H1 (cell line): ENCODE measurements at regions not wholly inside any gene's neighbourhood (a gene's known extent, or its start where the extent isn't known, plus 50 kb on each side); places are given as distances from the start of the nearest gene placed in this dataset.
"Not testable (repeated sequence)": the region's sequence is repeated elsewhere in the genome, so short reads cannot be mapped to it uniquely, and the experiment has no call there.

Source experiments
- CTCF ChIA-PET: fragments of 300-600 bp; sonication (Branson Sonifier 250); formaldehyde crosslinking; loops from one replicate; lab custom pipeline; 2021; ENCODE audit not compliant: partially characterized antibody; lab: Charles Lee
- POLR2A ChIA-PET: fragments of 300-600 bp; sonication (Branson Sonifier 250); formaldehyde crosslinking; loops from one replicate; lab custom pipeline; 2021; ENCODE audit warnings: inconsistent platforms; ENCODE audit not compliant: partially characterized antibody; lab: Charles Lee
- DNase-seq, 2 experiments: peaks; one replicate each; pipeline versions ENCODE4 v3.0.0 to v3.0.0-alpha.2; 2010 to 2022; ENCODE audit warnings: low spot score in 2 of 2, low read depth in 1 of 2, mixed read lengths in 1 of 2
- FAIRE-seq: peaks from 2 replicates; lab custom pipeline; 2011; peaks lifted over from hg19 to GRCh38; lab: Jason Lieb, UNC
- H2AFZ ChIP-seq: 2 replicates; pipeline ENCODE4 v1.8.1; 2012; ENCODE audit warnings: low read length, inconsistent platforms
- H2AK5ac ChIP-seq: 2 replicates; pipeline ENCODE4 v1.6.1; 2013; ENCODE audit warnings: low read depth, low read length
- H2BK120ac ChIP-seq: replicated peaks from 2 replicates; pipeline ENCODE3; 2013; ENCODE audit warnings: low read depth, low read length, inconsistent platforms
- H2BK12ac ChIP-seq: 2 replicates; pipeline ENCODE4 v1.6.1; 2013; ENCODE audit warnings: low read depth, low read length
- H2BK15ac ChIP-seq: 2 replicates; pipeline ENCODE4 v1.6.1; 2013; ENCODE audit warnings: low read length
- H2BK20ac ChIP-seq: 2 replicates; pipeline ENCODE4 v1.6.1; 2013; ENCODE audit warnings: low read length
- H2BK5ac ChIP-seq: 2 replicates; pipeline ENCODE4 v1.6.1; 2013; ENCODE audit warnings: low read depth, low read length
- H3K14ac ChIP-seq: 2 replicates; pipeline ENCODE4 v1.6.1; 2013; ENCODE audit warnings: inconsistent platforms; ENCODE audit not compliant: insufficient read length
- H3K18ac ChIP-seq: 2 replicates; pipeline ENCODE4 v1.6.1; 2013; ENCODE audit warnings: low read length; ENCODE audit errors: extremely low read depth
- H3K23ac ChIP-seq: 2 replicates; pipeline ENCODE4 v1.6.1; 2013; ENCODE audit warnings: inconsistent platforms; ENCODE audit not compliant: insufficient read length
- H3K23me2 ChIP-seq: 2 replicates; pipeline ENCODE4 v1.6.1; 2013; ENCODE audit warnings: low read depth, low read length
- H3K27ac ChIP-seq: 2 replicates; pipeline ENCODE4 v1.6.1; 2011; ENCODE audit warnings: low read depth, low read length, inconsistent platforms
- H3K27me3 ChIP-seq, 4 experiments: replicated peaks in 1 of 4; 1 replicate in 1 of 4; 2 replicates in 3 of 4; pipeline versions ENCODE4 v1.6.1 to v1.8.1; 2011 to 2013; ENCODE audit warnings: low read length in 3 of 4, mild to moderate bottlenecking in 3 of 4, inconsistent platforms in 2 of 4, mixed read lengths in 2 of 4, moderate library complexity in 1 of 4; ENCODE audit not compliant: control insufficient read depth in 3 of 4, insufficient read depth in 3 of 4; ENCODE audit errors: extremely low read depth in 1 of 4
- H3K36me3 ChIP-seq, 4 experiments: 2 replicates each; pipeline versions ENCODE4 v1.6.1 to v1.8.1; 2011 to 2013; ENCODE audit warnings: mild to moderate bottlenecking in 4 of 4, low read length in 3 of 4, moderate library complexity in 2 of 4, control low read depth in 1 of 4, inconsistent platforms in 1 of 4; ENCODE audit not compliant: insufficient read depth in 4 of 4, control insufficient read depth in 2 of 4
- H3K4ac ChIP-seq: replicated peaks from 2 replicates; pipeline ENCODE3; 2013; ENCODE audit warnings: low read length, low read depth, mixed read lengths, inconsistent platforms; ENCODE audit not compliant: insufficient read length
- H3K4me1 ChIP-seq, 4 experiments: replicated peaks in 1 of 4; 1 replicate in 1 of 4; 2 replicates in 3 of 4; pipeline versions ENCODE4 v1.6.1 to v1.8.1; 2011 to 2013; ENCODE audit warnings: low read length in 3 of 4, inconsistent platforms in 2 of 4, mixed read lengths in 1 of 4; ENCODE audit not compliant: insufficient read depth in 4 of 4, control insufficient read depth in 3 of 4
- H3K4me2 ChIP-seq, 2 experiments: 2 replicates each; pipeline versions ENCODE4 v1.6.1 to v1.8.1; 2011 to 2013; ENCODE audit warnings: low read depth in 2 of 2, low read length in 2 of 2, control low read depth in 1 of 2, inconsistent platforms in 1 of 2, mild to moderate bottlenecking in 1 of 2; ENCODE audit not compliant: insufficient read depth in 1 of 2
- H3K4me3 ChIP-seq, 4 experiments: fragments of 200-600, 300-600 bp in 1 of 4; sonication (generic), shearing (Covaris generic), sonication (Bioruptor Twin) in 1 of 4; 2 replicates each; pipeline versions ENCODE4 v1.5.1 to v1.8.1; 2011 to 2016; ENCODE audit warnings: low read length in 4 of 4, low read depth in 3 of 4, control low read depth in 2 of 4, inconsistent platforms in 2 of 4, mild to moderate bottlenecking in 2 of 4, mixed read lengths in 1 of 4, moderate library complexity in 1 of 4; ENCODE audit not compliant: insufficient read depth in 2 of 4; ENCODE audit errors: extremely low read depth in 1 of 4
- H3K56ac ChIP-seq: replicated peaks from 2 replicates; pipeline ENCODE3; 2013; ENCODE audit warnings: low read depth, mild to moderate bottlenecking, mixed read lengths, low read length, inconsistent platforms; ENCODE audit not compliant: insufficient read length
- H3K79me1 ChIP-seq: 2 replicates; pipeline ENCODE4 v1.6.1; 2013; ENCODE audit warnings: low read depth, low read length, control low read depth
- H3K79me2 ChIP-seq, 2 experiments: 2 replicates each; pipeline versions ENCODE4 v1.6.1 to v1.8.1; 2012 to 2013; ENCODE audit warnings: low read length in 2 of 2, mild to moderate bottlenecking in 2 of 2, inconsistent platforms in 1 of 2; ENCODE audit not compliant: insufficient read depth in 2 of 2, control insufficient read depth in 1 of 2
- H3K9ac ChIP-seq, 4 experiments: replicated peaks in 1 of 4; 1 replicate in 1 of 4; 2 replicates in 3 of 4; pipeline versions ENCODE4 v1.6.1 to v1.8.1; 2011 to 2013; ENCODE audit warnings: low read depth in 3 of 4, low read length in 3 of 4, control low read depth in 2 of 4, mild to moderate bottlenecking in 2 of 4, moderate library complexity in 2 of 4, inconsistent platforms in 1 of 4; ENCODE audit errors: extremely low read depth in 1 of 4
- H3K9me3 ChIP-seq, 2 experiments: 2 replicates each; pipeline versions ENCODE4 v1.6.1 to v1.8.1; 2012 to 2013; ENCODE audit warnings: mild to moderate bottlenecking in 2 of 2, moderate library complexity in 2 of 2, control low read depth in 1 of 2, inconsistent platforms in 1 of 2, low read depth in 1 of 2, low read length in 1 of 2, mixed read lengths in 1 of 2; ENCODE audit not compliant: insufficient read depth in 2 of 2
- H4K20me1 ChIP-seq, 2 experiments: replicated peaks in 1 of 2; 2 replicates each; pipeline versions ENCODE3 to v1.8.1; 2011 to 2013; ENCODE audit warnings: inconsistent platforms in 2 of 2, low read length in 2 of 2, mild to moderate bottlenecking in 1 of 2; ENCODE audit not compliant: insufficient read depth in 2 of 2, control insufficient read depth in 1 of 2
- H4K5ac ChIP-seq: 2 replicates; pipeline ENCODE4 v1.6.1; 2013; ENCODE audit warnings: low read length, low read depth, mixed read lengths, inconsistent platforms; ENCODE audit not compliant: insufficient read length
- H4K8ac ChIP-seq: 2 replicates; pipeline ENCODE4 v1.8.0; 2013; ENCODE audit warnings: mild to moderate bottlenecking, moderate library complexity, low read length, inconsistent platforms; ENCODE audit not compliant: insufficient read depth; ENCODE audit errors: extremely low read depth
- H4K91ac ChIP-seq: replicated peaks from 2 replicates; pipeline ENCODE3; 2013; ENCODE audit warnings: low read length, mixed read lengths, inconsistent platforms; ENCODE audit not compliant: insufficient read length
- WGBS, 2 experiments: shearing (Covaris generic) in 1 of 2; methylation state at CpG; one replicate each; pipeline versions ENCODE4 v1.1.6 to v1.1.7; 2013 to 2015; ENCODE audit warnings: low lambda C conversion rate in 2 of 2, mixed read lengths in 2 of 2, inconsistent platforms in 1 of 2, low coverage in 1 of 2, missing lambda C conversion rate in 1 of 2; ENCODE audit not compliant: insufficient replicate concordance in 2 of 2, insufficient coverage in 1 of 2, insufficient read length in 1 of 2; ENCODE audit errors: extremely low coverage in 1 of 2, missing lambda C conversion rate in 1 of 2; 5-methylcytosine and 5-hydroxymethylcytosine counted together

GRCh38 chr6:155529814-155530213 lies 74.2 kb upstream of the NOX3 start:
- 95% methylated on average over 7 of the region's 7 CpGs; no CpG with 5 or more reads in 1 of the 2 experiments for WGBS, 2 experiments
- H4K8ac ChIP-seq, DNase-seq, H2BK20ac ChIP-seq, H4K5ac ChIP-seq, H3K18ac ChIP-seq, H2BK5ac ChIP-seq, H4K91ac ChIP-seq, H3K9ac ChIP-seq, H3K36me3 ChIP-seq, H3K4me2 ChIP-seq, H3K56ac ChIP-seq, H3K4me3 ChIP-seq, H3K79me2 ChIP-seq, H3K9me3 ChIP-seq, H3K4ac ChIP-seq, H3K14ac ChIP-seq, H3K4me1 ChIP-seq, H3K23ac ChIP-seq, FAIRE-seq, H3K27me3 ChIP-seq, H3K27ac ChIP-seq, H2BK12ac ChIP-seq, H2BK15ac ChIP-seq, H3K79me1 ChIP-seq, H3K23me2 ChIP-seq, H4K20me1 ChIP-seq, H2BK120ac ChIP-seq, POLR2A ChIA-PET, H2AK5ac ChIP-seq, H2AFZ ChIP-seq: not testable (repeated sequence)
- CTCF ChIA-PET, result interaction anchor here (0.7 to 1.8 kb wide), 11 partner anchors 14 to 215 kb away, joined by 3 to 7 read pairs (median 3); no protein-coding TSS in a partner anchor
